Glomerular endothelial cell (primary cell): ENCODE measurements at regions not wholly inside any gene's neighbourhood (a gene's known extent, or its start where the extent isn't known, plus 50 kb on each side); places are given as distances from the start of the nearest gene placed in this dataset.

Experiments used
- DNase-seq: peaks from one replicate; pipeline ENCODE4 v3.0.0-alpha.2; 2011; ENCODE audit warnings: low read depth, low spot score; ENCODE audit errors: extremely low read depth

GRCh38 chr3:193870376-193871219, 265.4 kb upstream of the HES1 start:
- no peak for DNase-seq

GRCh38 chr3:193871220-193871485, 264.8 kb upstream of the HES1 start:
- DNase-seq = no peak

- no peak for DNase-seq
These were observed 263.6 kb upstream of the HES1 start for GRCh38 chr3:193872265-193872753.

GRCh38 chr3:193873426-193874201, 262.3 kb upstream of the HES1 start:
- no peak for DNase-seq

- no peak for DNase-seq
These were observed 261.4 kb upstream of the HES1 start for GRCh38 chr3:193874512-193874911.

- DNase-seq = no peak
These were observed 260.9 kb upstream of the HES1 start for GRCh38 chr3:193874997-193875593.

- no peak for DNase-seq
These were observed 260.2 kb upstream of the HES1 start for GRCh38 chr3:193875601-193876321.

GRCh38 chr3:193879099-193879863, 256.7 kb upstream of the HES1 start:
- DNase-seq = no peak

GRCh38 chr3:193879864-193880242, 256.1 kb upstream of the HES1 start:
- DNase-seq = no peak

- DNase-seq = no peak
These were observed 253.9 kb upstream of the HES1 start for GRCh38 chr3:193882091-193882490.

- no peak for DNase-seq
These were observed 252.4 kb upstream of the HES1 start for GRCh38 chr3:193883551-193883950.

- DNase-seq = no peak
These were observed 251.9 kb upstream of the HES1 start for GRCh38 chr3:193884027-193884426.

GRCh38 chr3:193884652-193885051, 251.3 kb upstream of the HES1 start:
- DNase-seq = no peak

GRCh38 chr3:193885832-193886231, 250.1 kb upstream of the HES1 start:
- no peak for DNase-seq

GRCh38 chr3:193890016-193890897, 245.7 kb upstream of the HES1 start:
- DNase-seq = no peak

GRCh38 chr3:193894121-193894863, 241.7 kb upstream of the HES1 start:
- no peak for DNase-seq

GRCh38 chr3:193895409-193895808, 240.5 kb upstream of the HES1 start:
- no peak for DNase-seq

GRCh38 chr3:193896419-193896818, 239.5 kb upstream of the HES1 start:
- DNase-seq = no peak

GRCh38 chr3:193897288-193897687, 238.7 kb upstream of the HES1 start:
- DNase-seq = no peak
